Esophagus muscularis mucosa (tissue), 4 donors: ENCODE measurements at regions not wholly inside any gene's neighbourhood (a gene's known extent, or its start where the extent isn't known, plus 50 kb on each side); places are given as distances from the start of the nearest gene placed in this dataset.

ENCODE experiments used
- EP300 ChIP-seq: sonication (generic); formaldehyde crosslinking; IDR thresholded peaks from one replicate; pipeline ENCODE4 v1.6.1; 2017; ENCODE audit warnings: antibody characterized with exemption
- POLR2A ChIP-seq: fragments of 450-650 bp; IDR thresholded peaks from one replicate; pipeline ENCODE4 v1.6.1; 2017; ENCODE audit warnings: antibody characterized with exemption, moderate library complexity, mild to moderate bottlenecking, low read depth
- TF ChIP-seq, protein P1 (sequence below), 3 experiments: fragments of 200-600 bp in 2 of 3; fragments of 450-650 bp in 1 of 3; sonication (generic) in 2 of 3; IDR thresholded peaks; one replicate each; pipeline ENCODE4 v1.5.1; 2017 to 2019; ENCODE audit warnings: antibody characterized with exemption in 3 of 3, mild to moderate bottlenecking in 2 of 3, moderate library complexity in 1 of 3

- TF ChIP-seq EP300 (no peak), POLR2A (no peak)
- TF ChIP-seq, protein P1, sequence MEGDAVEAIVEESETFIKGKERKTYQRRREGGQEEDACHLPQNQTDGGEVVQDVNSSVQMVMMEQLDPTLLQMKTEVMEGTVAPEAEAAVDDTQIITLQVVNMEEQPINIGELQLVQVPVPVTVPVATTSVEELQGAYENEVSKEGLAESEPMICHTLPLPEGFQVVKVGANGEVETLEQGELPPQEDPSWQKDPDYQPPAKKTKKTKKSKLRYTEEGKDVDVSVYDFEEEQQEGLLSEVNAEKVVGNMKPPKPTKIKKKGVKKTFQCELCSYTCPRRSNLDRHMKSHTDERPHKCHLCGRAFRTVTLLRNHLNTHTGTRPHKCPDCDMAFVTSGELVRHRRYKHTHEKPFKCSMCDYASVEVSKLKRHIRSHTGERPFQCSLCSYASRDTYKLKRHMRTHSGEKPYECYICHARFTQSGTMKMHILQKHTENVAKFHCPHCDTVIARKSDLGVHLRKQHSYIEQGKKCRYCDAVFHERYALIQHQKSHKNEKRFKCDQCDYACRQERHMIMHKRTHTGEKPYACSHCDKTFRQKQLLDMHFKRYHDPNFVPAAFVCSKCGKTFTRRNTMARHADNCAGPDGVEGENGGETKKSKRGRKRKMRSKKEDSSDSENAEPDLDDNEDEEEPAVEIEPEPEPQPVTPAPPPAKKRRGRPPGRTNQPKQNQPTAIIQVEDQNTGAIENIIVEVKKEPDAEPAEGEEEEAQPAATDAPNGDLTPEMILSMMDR (IDR thresholded peaks at IDR 0.05), result no peak
Measured at GRCh38 chr3:26449996-26450395, 172.6 kb upstream of the LRRC3B start.
